Esophagus squamous epithelium (tissue), 5 donors: ENCODE measurements at regions not wholly inside any gene's neighbourhood (a gene's known extent, or its start where the extent isn't known, plus 50 kb on each side); places are given as distances from the start of the nearest gene placed in this dataset.
"Not testable (repeated sequence)": the region's sequence is repeated elsewhere in the genome, so short reads cannot be mapped to it uniquely, and the experiment has no call there.

Source experiments
- DNase-seq: peaks from one replicate; lab custom pipeline; 2025; lab: John Stamatoyannopoulos, UW
- H3K27ac ChIP-seq, 4 donors: fragments of 200-600 bp; sonication (generic); one replicate each; pipeline ENCODE4 v1.5.1; 2016 to 2019; ENCODE audit warnings: mild to moderate bottlenecking in 1 of 4
- H3K27me3 ChIP-seq, 4 donors: fragments of 200-600 bp; sonication (generic); 1 replicate in 3 of 4; 2 replicates in 1 of 4; pipeline versions ENCODE4 v1.5.1 to v1.6.0; 2017 to 2021; ENCODE audit warnings: antibody characterized with exemption in 1 of 4
- H3K36me3 ChIP-seq, 3 donors: fragments of 200-600 bp; sonication (generic); one replicate each; pipeline ENCODE4 v1.5.1; 2016 to 2019
- H3K4me1 ChIP-seq, 3 donors: fragments of 200-600 bp; sonication (generic); one replicate each; pipeline ENCODE4 v1.5.1; 2017 to 2019
- H3K4me3 ChIP-seq, 4 donors: fragments of 200-600 bp; sonication (generic); 1 replicate in 3 of 4; 2 replicates in 1 of 4; pipeline ENCODE4 v1.5.1; 2016 to 2019; ENCODE audit warnings: mild to moderate bottlenecking in 2 of 4, moderate library complexity in 1 of 4
- H3K9me3 ChIP-seq, 3 donors: fragments of 200-600 bp; sonication (generic); one replicate each; pipeline ENCODE4 v1.5.1; 2016 to 2019
- CTCF ChIP-seq, 6 experiments: fragments of 450-650 bp in 4 of 6; fragments of 200-600 bp in 2 of 6; sonication (generic) in 2 of 6; IDR thresholded peaks; one replicate each; pipeline ENCODE4 v1.5.1; 2016 to 2019; ENCODE audit warnings: antibody characterized with exemption in 6 of 6, mild to moderate bottlenecking in 4 of 6, moderate library complexity in 4 of 6
- POLR2A ChIP-seq, 4 donors: fragments of 450-650 bp; IDR thresholded peaks; one replicate each; pipeline ENCODE4 v1.6.1; 2017; ENCODE audit warnings: antibody characterized with exemption in 4 of 4, mild to moderate bottlenecking in 4 of 4, moderate library complexity in 3 of 4
- WGBS, 2 donors: methylation state at CpG; one replicate each; pipeline ENCODE4 v1.1.5; 2018; 5-methylcytosine and 5-hydroxymethylcytosine counted together
- intact Hi-C: fragments of 100-400 bp; cut with DNase I; formaldehyde crosslinking; loops from one replicate; pipeline ENCODE4 v1.15.0; 2022
- donor health status: DM: yes; HTN: yes; CAD: no.

DNA sequence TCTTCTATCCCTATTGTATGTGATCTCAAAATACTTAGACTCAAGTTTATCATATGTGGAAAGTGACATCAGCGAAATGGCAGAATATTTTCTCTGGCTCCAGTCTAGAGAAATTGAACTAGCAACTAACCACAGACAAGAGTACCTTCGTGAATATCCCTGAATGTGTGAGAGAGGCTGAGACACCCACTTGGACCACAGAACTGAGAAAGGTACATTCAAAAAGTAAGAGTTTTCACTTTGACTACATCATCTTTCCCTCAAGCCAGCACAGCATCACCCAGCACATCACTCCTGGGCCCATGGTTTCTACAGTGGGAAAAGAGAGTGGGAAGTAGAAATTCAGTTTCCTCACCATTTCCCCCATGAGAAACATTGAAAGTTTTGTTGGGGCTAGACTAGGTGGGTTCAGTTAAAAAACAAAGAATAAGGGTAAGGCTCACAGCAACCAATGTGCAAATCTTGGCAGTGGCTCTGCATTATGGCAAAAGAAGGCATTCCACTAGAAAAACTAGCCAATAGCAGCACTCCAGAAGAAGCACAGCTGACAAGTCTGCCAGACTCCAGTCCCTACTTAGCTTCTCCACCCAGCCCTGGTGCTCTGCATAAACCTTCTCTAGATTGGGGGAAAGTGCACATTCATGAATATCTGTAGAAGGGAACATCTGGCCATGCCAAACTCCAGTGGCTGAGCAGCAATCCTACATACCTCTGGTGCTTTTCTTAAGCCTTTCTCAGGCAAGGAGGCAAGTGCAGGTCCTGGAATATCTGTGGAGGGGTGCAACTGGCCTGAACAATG is 225.6 kb upstream of the VLDLR start:
- no peaks in the 10 kb centered on the region for H3K9me3 ChIP-seq
- no peak overlapping the region for H3K4me3 ChIP-seq
- 72 to 86% methylated on average over 2 of the region's 2 CpGs for WGBS, 2 donors
- H3K4me1 ChIP-seq: no peaks in the 10 kb centered on the region
- no peak overlapping the region for H3K27ac ChIP-seq
- intact Hi-C loops: no loop called here
- no peaks in the 10 kb centered on the region for H3K27me3 ChIP-seq
- no peaks in the 10 kb centered on the region for H3K36me3 ChIP-seq
- no peak for DNase-seq
- no peak for TF ChIP-seq CTCF (IDR thresholded peaks at IDR 0.05)

DNA sequence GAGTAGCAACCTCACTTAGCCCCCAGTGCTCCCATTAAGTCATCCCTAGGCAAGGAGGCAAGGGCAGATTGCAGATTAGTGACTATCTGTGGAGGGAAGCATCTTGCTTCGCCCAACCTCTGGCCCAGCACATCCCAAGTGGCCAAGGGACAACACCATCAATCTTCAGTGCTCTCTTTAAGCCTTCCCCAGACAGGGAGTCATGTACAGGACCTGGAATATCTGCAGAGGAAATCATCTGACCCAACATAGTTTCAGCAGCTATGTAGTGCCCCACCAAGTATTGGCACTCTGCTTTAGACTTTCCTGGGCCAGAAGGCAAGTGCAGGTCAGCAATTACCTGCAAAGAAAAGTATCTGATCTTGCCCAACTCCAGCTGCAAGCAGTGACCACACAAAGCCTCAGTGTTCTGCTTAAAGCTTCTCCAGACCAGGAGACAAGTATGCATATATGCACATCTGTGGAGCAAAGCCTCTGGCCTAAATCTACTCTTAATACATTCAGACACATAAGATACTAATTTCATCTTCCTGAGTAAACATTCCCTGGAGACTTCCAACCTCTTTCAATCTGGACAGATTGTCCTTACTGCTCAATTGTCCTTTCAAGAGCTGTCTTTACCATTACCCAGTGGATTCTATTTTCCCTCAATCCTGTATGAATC is 224.8 kb upstream of the VLDLR start:
- H3K4me1 ChIP-seq: no peaks in the 10 kb centered on the region
- WGBS, 2 donors: 0% methylated on average over 1 of the region's 1 CpG
- no peaks in the 10 kb centered on the region for H3K9me3 ChIP-seq
- H3K4me3 ChIP-seq: no peak overlapping the region
- no peaks in the 10 kb centered on the region for H3K36me3 ChIP-seq
- H3K27ac ChIP-seq: no peak overlapping the region
- DNase-seq: no peak
- TF ChIP-seq CTCF (IDR thresholded peaks at IDR 0.05): no peak
- no peak for TF ChIP-seq POLR2A (IDR thresholded peaks at IDR 0.05)
- intact Hi-C loops: no loop called here
- no peaks in the 10 kb centered on the region for H3K27me3 ChIP-seq

DNA sequence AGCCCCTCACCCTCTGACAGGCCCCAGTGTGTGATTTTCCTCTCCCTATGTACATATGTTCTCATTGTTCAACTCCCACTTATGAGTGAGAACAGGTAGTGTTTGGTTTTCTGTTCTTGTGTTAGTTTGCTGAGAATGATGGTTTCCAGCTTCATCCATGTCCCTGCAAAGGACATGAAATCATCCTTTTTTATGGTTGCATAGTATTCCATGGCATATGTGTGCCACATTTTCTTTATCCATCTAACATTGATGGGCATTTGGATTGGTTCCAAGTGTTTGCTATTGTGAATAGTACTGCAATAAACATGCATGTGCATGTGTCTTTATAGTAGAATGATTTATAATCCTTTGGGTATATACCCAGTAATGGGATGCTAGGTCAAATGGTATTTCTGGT is 223.7 kb upstream of the VLDLR start:
- H3K9me3 ChIP-seq, H3K36me3 ChIP-seq, DNase-seq, intact Hi-C loops, H3K4me1 ChIP-seq, H3K4me3 ChIP-seq, H3K27ac ChIP-seq, H3K27me3 ChIP-seq: not testable (repeated sequence)

DNA sequence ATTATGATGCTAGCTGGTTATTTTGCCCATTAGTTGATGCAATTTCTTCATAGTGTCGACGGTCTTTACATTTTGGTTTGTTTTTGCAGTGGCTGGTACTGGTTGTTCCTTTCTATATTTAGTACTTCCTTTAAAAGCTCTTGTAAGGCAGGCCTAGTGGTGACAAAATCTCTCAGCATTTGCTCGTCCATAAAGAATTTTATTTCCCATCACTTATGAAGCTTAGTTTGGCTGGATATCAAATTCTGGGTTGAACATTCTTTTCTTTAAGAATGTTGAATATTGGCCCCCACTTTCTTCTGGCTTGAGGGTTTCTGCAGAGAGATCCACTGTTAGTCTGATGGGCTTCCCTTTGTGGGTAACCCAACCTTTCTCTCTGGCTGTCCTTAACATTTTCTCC is 219.8 kb upstream of the VLDLR start:
- WGBS, 2 donors: 60 to 64% methylated on average over 3 of the region's 3 CpGs
- H3K27me3 ChIP-seq, H3K27ac ChIP-seq, H3K4me1 ChIP-seq, H3K9me3 ChIP-seq, intact Hi-C loops, DNase-seq, H3K36me3 ChIP-seq, H3K4me3 ChIP-seq: not testable (repeated sequence)

- TF ChIP-seq CTCF (IDR thresholded peaks at IDR 0.05) (no peak), POLR2A (IDR thresholded peaks at IDR 0.05) (no peak)
- Histone ChIP-seq H3K27me3 (no peaks in the 10 kb centered on the region), H3K36me3 (no peaks in the 10 kb centered on the region), H3K27ac (no peak overlapping the region), H3K4me1 (no peaks in the 10 kb centered on the region), H3K9me3 (peaks cover 0 to 3% (median 0%) of the 10 kb centered on the region in 3 donors), H3K4me3 (no peak overlapping the region)
- WGBS, 2 donors: 80% methylated on average over 1 of the region's 1 CpG; no CpG with 5 or more reads in 1 of the 2 donors
- intact Hi-C loops: no loop called here
- no peak for DNase-seq
These were observed 217.9 kb upstream of the VLDLR start for GRCh38 chr9:2403701-2404100.

GRCh38 chr9:2406252-2406651 is 215.3 kb upstream of the VLDLR start:
- TF ChIP-seq POLR2A (IDR thresholded peaks at IDR 0.05): no peak
- no peak for TF ChIP-seq CTCF (IDR thresholded peaks at IDR 0.05)
- 75 to 84% methylated on average over 7 to 8 of the region's 12 CpGs for WGBS, 2 donors
- no peaks in the 10 kb centered on the region for H3K4me1 ChIP-seq
- peaks cover 0 to 3% (median 0%) of the 10 kb centered on the region in 3 donors for H3K9me3 ChIP-seq
- H3K27me3 ChIP-seq: no peaks in the 10 kb centered on the region
- intact Hi-C loops: no loop called here
- DNase-seq: no peak
- no peaks in the 10 kb centered on the region for H3K36me3 ChIP-seq
- no peak overlapping the region for H3K27ac ChIP-seq
- no peak overlapping the region for H3K4me3 ChIP-seq
